GM12878 (cell line): ENCODE measurements at regions not wholly inside any gene's neighbourhood (a gene's known extent, or its start where the extent isn't known, plus 50 kb on each side); places are given as distances from the start of the nearest gene placed in this dataset.

Source experiments
- ATAC-seq: fragments of 200-7000 bp; cut with Tn5 transposase; 3 replicates; pipeline ENCODE4 v1.9.1; 2020; ENCODE audit warnings: mild to moderate bottlenecking, moderate library complexity
- BruUV-seq: library from RNA; stranded (reverse); fragments of 400-500 nt; replicated peaks from 2 replicates; lab custom pipeline; 2021; lab: Mats Ljungman, UMichigan
- CTCF ChIA-PET: fragments of 300-600 bp; sonication (Branson Sonifier 250); formaldehyde crosslinking; extraction: SDS; loops from one replicate; lab custom pipeline; 2021; ENCODE audit warnings: inconsistent platforms; lab: Yijun Ruan, JAX
- POLR2A ChIA-PET: fragments of 350-600 bp; formaldehyde crosslinking; extraction: SDS; loops from one replicate; lab custom pipeline; 2021; ENCODE audit warnings: inconsistent platforms; lab: Charles Lee
- RAD21 ChIA-PET: fragments of 300-600 bp; sonication (Branson Sonifier 250); formaldehyde crosslinking; loops from one replicate; lab custom pipeline; 2023; ENCODE audit warnings: antibody characterized with exemption; ENCODE audit not compliant: unreplicated experiment; lab: Charles Lee
- SMC1A ChIA-PET: fragments of 300-600 bp; sonication (Branson Sonifier 250); formaldehyde crosslinking; loops from one replicate; lab custom pipeline; 2023; ENCODE audit not compliant: unreplicated experiment, uncharacterized antibody; lab: Charles Lee
- DNase-seq: peaks from one replicate; pipeline ENCODE4 v3.0.0-alpha.2; 2011; ENCODE audit warnings: low read depth, low spot score
- FAIRE-seq: peaks from 3 replicates; lab custom pipeline; 2011; peaks lifted over from hg19 to GRCh38; lab: Jason Lieb, UNC
- H2AFZ ChIP-seq: 2 replicates; pipeline ENCODE4 v1.6.0; 2011; ENCODE audit warnings: low read depth, low read length, control low read depth; ENCODE audit not compliant: control insufficient read depth
- H3K27ac ChIP-seq: 2 replicates; pipeline ENCODE4 v1.5.1; 2011; ENCODE audit warnings: control low read depth; ENCODE audit not compliant: control insufficient read depth, insufficient read depth
- H3K27me3 ChIP-seq, 2 experiments: replicated peaks in 1 of 2; 2 replicates each; pipeline versions ENCODE4 v1.6.0 to v1.6.1; 2011; ENCODE audit warnings: low read length in 1 of 2; ENCODE audit not compliant: control insufficient read depth in 2 of 2, insufficient read depth in 2 of 2
- H3K36me3 ChIP-seq, 2 experiments: 2 replicates each; pipeline ENCODE4 v1.5.1; 2011; ENCODE audit warnings: low read length in 1 of 2; ENCODE audit not compliant: control insufficient read depth in 2 of 2, insufficient read depth in 2 of 2
- H3K4me1 ChIP-seq: 2 replicates; pipeline ENCODE4 v1.6.1; 2011; ENCODE audit warnings: mild to moderate bottlenecking, low read length, moderate library complexity, mixed read lengths; ENCODE audit not compliant: control insufficient read depth, insufficient read depth
- H3K4me2 ChIP-seq: 2 replicates; pipeline ENCODE4 v1.6.0; 2011; ENCODE audit warnings: control low read depth; ENCODE audit not compliant: control insufficient read depth, insufficient read depth
- H3K4me3 ChIP-seq: fragments of 200-600 bp; sonication (generic); 2 replicates; pipeline ENCODE4 v1.5.1; 2016
- H3K79me2 ChIP-seq: 2 replicates; pipeline ENCODE4 v1.6.0; 2011; ENCODE audit warnings: low read length; ENCODE audit not compliant: control insufficient read depth, insufficient read depth
- H3K9ac ChIP-seq: 2 replicates; pipeline ENCODE4 v1.8.0; 2011; ENCODE audit warnings: low read length, control low read depth, mixed read lengths; ENCODE audit not compliant: control insufficient read depth, insufficient read depth
- H3K9me3 ChIP-seq: replicated peaks from 3 replicates; pipeline ENCODE4 v1.5.1; 2011; ENCODE audit warnings: mild to moderate bottlenecking, low read length; ENCODE audit not compliant: control insufficient read depth, insufficient read depth
- H4K20me1 ChIP-seq: 2 replicates; pipeline ENCODE4 v1.6.0; 2011; ENCODE audit not compliant: control insufficient read depth, insufficient read depth
- CBX3 ChIP-seq: fragments of 200-600 bp; sonication (generic); IDR thresholded peaks from 2 replicates; pipeline ENCODE4 v1.6.1; 2016; ENCODE audit warnings: low read depth, borderline replicate concordance
- ETV6 ChIP-seq, 2 experiments: fragments of 450-650 bp in 1 of 2; IDR thresholded peaks in 1 of 2; conservative IDR thresholded peaks in 1 of 2; 2 replicates each; pipeline ENCODE4 v1.6.1; 2014; ENCODE audit warnings: antibody characterized with exemption in 1 of 2, borderline replicate concordance in 1 of 2, low read depth in 1 of 2, mild to moderate bottlenecking in 1 of 2, moderate library complexity in 1 of 2
- KAT2A ChIP-seq: conservative IDR thresholded peaks from 2 replicates; pipeline ENCODE4 v1.6.1; 2011; ENCODE audit warnings: low read depth, low read length; ENCODE audit not compliant: control insufficient read depth
- MEF2A ChIP-seq: IDR thresholded peaks from 2 replicates; pipeline ENCODE4 v1.6.1; 2011; ENCODE audit warnings: low read depth, mild to moderate bottlenecking, low read length, moderate library complexity; ENCODE audit not compliant: insufficient read depth
- MEF2B ChIP-seq: fragments of 450-650 bp; IDR thresholded peaks from 2 replicates; pipeline ENCODE4 v1.6.1; 2018; ENCODE audit warnings: mild to moderate bottlenecking, moderate library complexity; ENCODE audit not compliant: partially characterized antibody, poor library complexity, severe bottlenecking
- MXI1 ChIP-seq: fragments of 150-350 bp; IDR thresholded peaks from 2 replicates; pipeline ENCODE4 v1.6.1; 2011; ENCODE audit warnings: low read depth, mild to moderate bottlenecking, inconsistent platforms, low read length, improper control_type of control experiment
- MYC ChIP-seq: IDR thresholded peaks from 2 replicates; pipeline ENCODE4 v1.6.1; 2011; ENCODE audit warnings: mild to moderate bottlenecking, low read length, moderate library complexity, inconsistent platforms; ENCODE audit not compliant: insufficient read depth, insufficient replicate concordance, insufficient read length, severe bottlenecking
- NFXL1 ChIP-seq: fragments of 450-650 bp; IDR thresholded peaks from 2 replicates; pipeline ENCODE4 v1.6.1; 2017; ENCODE audit warnings: antibody characterized with exemption, mild to moderate bottlenecking, borderline replicate concordance
- PML ChIP-seq: IDR thresholded peaks from 2 replicates; pipeline ENCODE4 v1.6.1; 2012; ENCODE audit warnings: low read length, inconsistent platforms
- SPI1 ChIP-seq: IDR thresholded peaks from 2 replicates; pipeline ENCODE4 v1.6.1; 2011; ENCODE audit warnings: low read depth, mild to moderate bottlenecking, low read length, moderate library complexity, borderline replicate concordance; ENCODE audit not compliant: insufficient read depth
- ZNF217 ChIP-seq: fragments of 450-650 bp; IDR thresholded peaks from 2 replicates; pipeline ENCODE4 v1.6.1; 2017; ENCODE audit warnings: antibody characterized with exemption, mild to moderate bottlenecking
- ZNF274 ChIP-seq: IDR thresholded peaks from one replicate; pipeline ENCODE4 v1.8.0; 2011; ENCODE audit not compliant: insufficient read length, insufficient read depth
- WGBS: methylation state at CpG from one replicate; pipeline ENCODE4 v1.1.6; 2016; ENCODE audit warnings: low lambda C conversion rate; ENCODE audit not compliant: insufficient replicate concordance, insufficient coverage; ENCODE audit errors: missing lambda C conversion rate; 5-methylcytosine and 5-hydroxymethylcytosine counted together
- in situ Hi-C: fragments of 300-500 bp; cut with MboI; formaldehyde crosslinking; loops from 9 replicates; pipeline ENCODE4 v1.14.3; 2018; ENCODE audit warnings: mixed read lengths
- intact Hi-C: fragments of 100-400 bp; cut with micrococcal nuclease; formaldehyde crosslinking; loops from one replicate; pipeline ENCODE4 v1.14.2; 2022; ENCODE audit not compliant: unreplicated experiment
- TF ChIP-seq, protein P1 (sequence below): fragments of 150-350 bp; IDR thresholded peaks from 2 replicates; pipeline ENCODE4 v1.6.1; 2014; ENCODE audit warnings: mild to moderate bottlenecking, low read depth, low read length

DNA sequence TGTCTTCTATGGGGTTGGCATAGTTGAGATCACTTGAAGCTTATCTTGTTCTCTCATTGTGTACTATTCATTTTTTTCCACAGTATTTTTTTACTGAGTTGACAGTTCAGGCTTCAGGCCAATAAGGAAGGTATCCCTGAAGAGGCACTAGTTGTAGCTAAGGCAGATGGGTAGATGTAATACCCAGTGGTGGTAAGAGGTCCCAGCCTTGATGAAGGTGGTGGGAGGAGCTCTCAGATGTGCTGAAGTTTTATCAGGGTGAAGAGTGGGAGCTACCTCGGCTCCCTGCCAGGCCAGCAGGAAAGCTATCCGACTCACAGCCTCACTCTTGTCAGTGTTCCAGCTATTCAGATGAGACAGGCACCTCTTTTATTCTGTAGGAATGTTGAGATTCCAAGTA lies 87.7 kb upstream of the UFL1 start:
- H4K20me1 ChIP-seq = no peaks in the 10 kb centered on the region
- no peak for FAIRE-seq
- RAD21 ChIA-PET = no interaction called here
- no peak for DNase-seq
- H3K4me2 ChIP-seq = no peak overlapping the region
- CTCF ChIA-PET = no interaction called here
- H3K27me3 ChIP-seq = no peaks in the 10 kb centered on the region
- no peaks in the 10 kb centered on the region for H3K4me1 ChIP-seq
- intact Hi-C loops (no loop called here), in situ Hi-C loops (no loop called here)
- H3K79me2 ChIP-seq = no peaks in the 10 kb centered on the region
- no TSS peak for BruUV-seq
- POLR2A ChIA-PET = no interaction called here
- no peak overlapping the region for H3K9ac ChIP-seq
- 33% methylated on average over 2 of the region's 2 CpGs for WGBS
- H3K4me3 ChIP-seq = no peak overlapping the region
- no peak overlapping the region for H2AFZ ChIP-seq
- SMC1A ChIA-PET = no interaction called here
- H3K27ac ChIP-seq = no peak overlapping the region
- H3K36me3 ChIP-seq = no peaks in the 10 kb centered on the region
- no peak for TF ChIP-seq PML
- H3K9me3 ChIP-seq = no peaks in the 10 kb centered on the region
- ATAC-seq = no peak

DNA sequence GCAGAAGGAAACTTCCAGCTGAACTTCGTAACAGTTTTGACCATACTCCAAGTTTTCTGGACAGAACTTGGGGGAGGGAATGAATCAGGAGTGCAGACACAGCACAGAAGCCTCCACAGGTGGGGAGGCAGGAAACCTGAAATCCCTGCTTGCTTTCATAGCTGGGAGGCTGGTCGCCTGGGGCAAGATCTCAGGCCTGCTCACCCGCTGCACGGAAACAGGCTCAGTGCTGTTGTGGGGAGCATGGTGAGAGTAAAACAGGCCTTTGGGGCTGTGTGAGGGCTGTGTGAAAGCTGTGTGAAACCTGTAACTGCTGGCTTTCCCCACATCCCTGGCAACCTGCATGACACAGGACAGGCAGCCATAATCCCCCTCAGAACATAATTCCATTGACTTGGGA lies 85.2 kb upstream of the UFL1 start:
- intact Hi-C loops (no loop called here), in situ Hi-C loops (no loop called here)
- no peak for ATAC-seq
- ChIA-PET SMC1A (no interaction called here), POLR2A (no interaction called here), RAD21 (no interaction called here), CTCF (no interaction called here)
- TF ChIP-seq MEF2A = no peak
- TF ChIP-seq ETV6 (conservative IDR thresholded peaks at IDR 0.05 in 1 of 2, IDR thresholded peaks at IDR 0.05 in 1 of 2; ENCODE audit: borderline replicate concordance in 1 of 2, low read depth in 1 of 2) = no peak
- no peak for TF ChIP-seq MXI1
- no peak for TF ChIP-seq ZNF217
- TF ChIP-seq SPI1 = no peak
- TF ChIP-seq ZNF274 = no peak
- TF ChIP-seq MEF2B = no peak
- TF ChIP-seq NFXL1 = no peak
- no peak for TF ChIP-seq MYC
- TF ChIP-seq, protein P1, sequence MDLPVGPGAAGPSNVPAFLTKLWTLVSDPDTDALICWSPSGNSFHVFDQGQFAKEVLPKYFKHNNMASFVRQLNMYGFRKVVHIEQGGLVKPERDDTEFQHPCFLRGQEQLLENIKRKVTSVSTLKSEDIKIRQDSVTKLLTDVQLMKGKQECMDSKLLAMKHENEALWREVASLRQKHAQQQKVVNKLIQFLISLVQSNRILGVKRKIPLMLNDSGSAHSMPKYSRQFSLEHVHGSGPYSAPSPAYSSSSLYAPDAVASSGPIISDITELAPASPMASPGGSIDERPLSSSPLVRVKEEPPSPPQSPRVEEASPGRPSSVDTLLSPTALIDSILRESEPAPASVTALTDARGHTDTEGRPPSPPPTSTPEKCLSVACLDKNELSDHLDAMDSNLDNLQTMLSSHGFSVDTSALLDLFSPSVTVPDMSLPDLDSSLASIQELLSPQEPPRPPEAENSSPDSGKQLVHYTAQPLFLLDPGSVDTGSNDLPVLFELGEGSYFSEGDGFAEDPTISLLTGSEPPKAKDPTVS = no peak
- TF ChIP-seq KAT2A = no peak
- no peak for TF ChIP-seq CBX3
- Histone ChIP-seq H3K4me1 (no peaks in the 10 kb centered on the region), H2AFZ (no peak overlapping the region), H3K4me3 (no peak overlapping the region), H3K4me2 (no peak overlapping the region), H3K36me3 (no peaks in the 10 kb centered on the region), H3K9ac (no peak overlapping the region), H4K20me1 (no peaks in the 10 kb centered on the region), H3K79me2 (no peaks in the 10 kb centered on the region), H3K27ac (no peak overlapping the region), H3K9me3 (no peaks in the 10 kb centered on the region), H3K27me3 (no peaks in the 10 kb centered on the region)
- no peak for FAIRE-seq
- BruUV-seq = no TSS peak
- no peak for DNase-seq
- WGBS = 14% methylated on average over 4 of the region's 4 CpGs
